ENCODE measurements at regions not wholly inside any gene's neighbourhood (a gene's known extent, or its start where the extent isn't known, plus 50 kb on each side); places are given as distances from the start of the nearest gene placed in this dataset.

- TF ChIP-seq POLR2A (IDR thresholded peaks at IDR 0.05) (no peak), CTCF (IDR thresholded peaks at IDR 0.05) (no peak)
These were observed 57.9 kb upstream of the SIMC1 start for GRCh38 chr5:176180339-176180738.
